ENCODE measurements at regions not wholly inside any gene's neighbourhood (a gene's known extent, or its start where the extent isn't known, plus 50 kb on each side); places are given as distances from the start of the nearest gene placed in this dataset.

DNA sequence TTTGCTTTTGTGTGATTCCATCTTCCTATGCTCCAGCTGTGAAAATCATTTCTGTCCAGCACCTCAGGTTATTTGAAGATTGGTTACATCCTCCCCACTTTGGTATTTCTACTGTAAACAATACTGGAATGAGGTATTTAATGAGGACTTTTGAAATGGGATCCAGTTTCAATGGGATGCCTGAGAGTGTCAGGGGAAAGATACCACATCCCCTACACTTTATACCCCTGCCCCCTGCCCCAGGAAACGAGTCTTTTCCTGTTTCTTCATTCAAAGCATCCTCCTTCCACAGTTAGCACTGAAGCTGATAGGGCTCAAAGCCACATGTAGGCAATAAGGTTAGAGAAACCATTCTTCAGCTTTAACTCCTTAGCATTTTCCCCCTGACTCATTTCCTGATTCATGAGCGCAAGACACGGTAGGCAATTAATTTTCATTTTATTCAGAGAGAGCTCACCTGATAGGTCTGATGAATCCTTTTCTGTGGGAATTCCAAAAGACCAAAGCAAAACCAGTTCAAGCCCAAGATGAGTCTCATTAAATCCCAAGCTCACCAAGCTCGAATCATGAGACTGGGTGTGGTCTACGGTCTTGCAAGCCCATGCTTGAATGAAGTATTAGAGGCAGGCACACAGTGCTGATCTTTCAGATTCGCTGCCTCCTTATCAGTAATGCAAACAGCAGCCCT, 143.6 kb upstream of the CRY1 start:
- POLR2A ChIA-PET, result no interaction called here
- Histone ChIP-seq H3K4me3 (replicated peaks in 1 of 3; ENCODE audit: insufficient read depth in 1 of 3, low read depth in 1 of 3, low read length in 3 of 3) (no peak overlapping the region), H3K9ac (replicated peaks; ENCODE audit: extremely low read depth, insufficient read depth, low read length) (no peak overlapping the region), H3K9me3 (replicated peaks; ENCODE audit: control insufficient read depth, insufficient read depth, low read length) (no peaks in the 10 kb centered on the region), H3K79me2 (ENCODE audit: control insufficient read depth, insufficient read depth, low read length) (no peaks in the 10 kb centered on the region), H3K4me2 (ENCODE audit: insufficient read depth, low read length) (peak overlapping the region; percentile 1), H3K27ac (ENCODE audit: insufficient read depth, low read depth, low read length) (no peak overlapping the region), H4K20me1 (replicated peaks; ENCODE audit: control insufficient read depth, extremely low read depth, insufficient read depth, low read length) (no peaks in the 10 kb centered on the region), H3K9me1 (replicated peaks; ENCODE audit: control insufficient read depth, extremely low read depth, insufficient read depth, low read length) (no peaks in the 10 kb centered on the region), H3K27me3 (ENCODE audit: control insufficient read depth in 2 of 2, insufficient read depth in 2 of 2, low read length in 2 of 2) (peaks cover 3% of the 10 kb centered on the region in 2 experiments), H3K36me3 (ENCODE audit: control insufficient read depth in 2 of 2, extremely low read depth in 1 of 2, insufficient read depth in 2 of 2, low read length in 2 of 2) (no peaks in the 10 kb centered on the region), H2AFZ (ENCODE audit: low read depth, low read length) (no peak overlapping the region), H3K4me1 (ENCODE audit: control insufficient read depth, extremely low read depth, insufficient read depth, low read length) (peaks cover 12% of the 10 kb centered on the region)
- peak; percentile 37 for DNase-seq (ENCODE audit: low read depth, low spot score)
- BruUV-seq (replicated peaks), result no TSS peak
- TF ChIP-seq GATA2 (IDR thresholded peaks at IDR 0.05; ENCODE audit: insufficient read depth, insufficient read length, low read depth, low read length) (no peak), FOS (IDR thresholded peaks at IDR 0.05; ENCODE audit: borderline replicate concordance, insufficient read depth, low read length) (peak; percentile 42)
- CTCF ChIA-PET, result interaction anchor here (0.7 to 1.1 kb wide), 2 partner anchors 9 to 105 kb away, joined by 3 read pairs; no protein-coding TSS in a partner anchor
- dilution Hi-C loops (cut with MboI; ENCODE audit: extremely low pct_ligation_motif_present, low sequenced_read_pairs), result no loop called here
- FAIRE-seq, result no peak
- intact Hi-C loops (cut with micrococcal nuclease), result no loop called here

DNA sequence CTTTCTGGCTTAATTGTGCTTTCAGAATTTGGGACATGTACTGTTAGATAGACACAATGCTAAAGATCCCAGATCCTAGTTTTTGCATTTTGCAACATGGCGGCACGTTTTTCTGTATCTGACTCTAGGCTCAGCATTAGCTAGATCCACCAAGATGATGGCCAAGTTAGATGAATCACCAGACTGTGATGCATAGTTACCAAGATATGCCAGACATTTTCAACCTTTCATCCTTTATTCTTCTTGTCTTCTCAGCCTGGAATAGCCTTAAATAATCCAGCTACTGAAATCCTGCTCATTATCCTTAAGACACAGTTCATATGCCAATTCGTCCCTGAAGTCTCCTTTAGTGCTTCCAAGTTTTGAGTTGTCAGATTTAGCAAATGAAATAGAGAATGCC, 144.9 kb upstream of the CRY1 start:
- H3K27ac ChIP-seq (ENCODE audit: insufficient read depth, low read depth, low read length), result no peak overlapping the region
- no peaks in the 10 kb centered on the region for H4K20me1 ChIP-seq (replicated peaks; ENCODE audit: control insufficient read depth, extremely low read depth, insufficient read depth, low read length)
- intact Hi-C loops (cut with micrococcal nuclease), result no loop called here
- H3K4me2 ChIP-seq (ENCODE audit: insufficient read depth, low read length), result no peak overlapping the region
- no peak overlapping the region for H3K4me3 ChIP-seq (replicated peaks in 1 of 3; ENCODE audit: insufficient read depth in 1 of 3, low read depth in 1 of 3, low read length in 3 of 3)
- H3K4me1 ChIP-seq (ENCODE audit: control insufficient read depth, extremely low read depth, insufficient read depth, low read length), result peaks cover 12% of the 10 kb centered on the region
- POLR2A ChIA-PET, result no interaction called here
- H3K27me3 ChIP-seq (ENCODE audit: control insufficient read depth in 2 of 2, insufficient read depth in 2 of 2, low read length in 2 of 2), result peaks cover 3% of the 10 kb centered on the region in 2 experiments
- no peaks in the 10 kb centered on the region for H3K9me3 ChIP-seq (replicated peaks; ENCODE audit: control insufficient read depth, insufficient read depth, low read length)
- H3K36me3 ChIP-seq (ENCODE audit: control insufficient read depth in 2 of 2, extremely low read depth in 1 of 2, insufficient read depth in 2 of 2, low read length in 2 of 2), result no peaks in the 10 kb centered on the region
- no peak overlapping the region for H2AFZ ChIP-seq (ENCODE audit: low read depth, low read length)
- H3K79me2 ChIP-seq (ENCODE audit: control insufficient read depth, insufficient read depth, low read length), result no peaks in the 10 kb centered on the region
- H3K9me1 ChIP-seq (replicated peaks; ENCODE audit: control insufficient read depth, extremely low read depth, insufficient read depth, low read length), result no peaks in the 10 kb centered on the region
- dilution Hi-C loops (cut with MboI; ENCODE audit: extremely low pct_ligation_motif_present, low sequenced_read_pairs), result no loop called here
- H3K9ac ChIP-seq (replicated peaks; ENCODE audit: extremely low read depth, insufficient read depth, low read length), result no peak overlapping the region
- BruUV-seq (replicated peaks), result no TSS peak
- no peak for TF ChIP-seq MYC (IDR thresholded peaks at IDR 0.05; ENCODE audit: low read depth, low read length)
- no peak for TF ChIP-seq POLR2A (IDR thresholded peaks at IDR 0.05; ENCODE audit: low read depth, low read length)
- no peak for TF ChIP-seq POLR2AphosphoS5 (IDR thresholded peaks at IDR 0.05; ENCODE audit: insufficient read depth, low read depth, low read length)
- TF ChIP-seq GATA2 (IDR thresholded peaks at IDR 0.05; ENCODE audit: insufficient read depth, insufficient read length, low read depth, low read length), result no peak
- TF ChIP-seq, protein P1, sequence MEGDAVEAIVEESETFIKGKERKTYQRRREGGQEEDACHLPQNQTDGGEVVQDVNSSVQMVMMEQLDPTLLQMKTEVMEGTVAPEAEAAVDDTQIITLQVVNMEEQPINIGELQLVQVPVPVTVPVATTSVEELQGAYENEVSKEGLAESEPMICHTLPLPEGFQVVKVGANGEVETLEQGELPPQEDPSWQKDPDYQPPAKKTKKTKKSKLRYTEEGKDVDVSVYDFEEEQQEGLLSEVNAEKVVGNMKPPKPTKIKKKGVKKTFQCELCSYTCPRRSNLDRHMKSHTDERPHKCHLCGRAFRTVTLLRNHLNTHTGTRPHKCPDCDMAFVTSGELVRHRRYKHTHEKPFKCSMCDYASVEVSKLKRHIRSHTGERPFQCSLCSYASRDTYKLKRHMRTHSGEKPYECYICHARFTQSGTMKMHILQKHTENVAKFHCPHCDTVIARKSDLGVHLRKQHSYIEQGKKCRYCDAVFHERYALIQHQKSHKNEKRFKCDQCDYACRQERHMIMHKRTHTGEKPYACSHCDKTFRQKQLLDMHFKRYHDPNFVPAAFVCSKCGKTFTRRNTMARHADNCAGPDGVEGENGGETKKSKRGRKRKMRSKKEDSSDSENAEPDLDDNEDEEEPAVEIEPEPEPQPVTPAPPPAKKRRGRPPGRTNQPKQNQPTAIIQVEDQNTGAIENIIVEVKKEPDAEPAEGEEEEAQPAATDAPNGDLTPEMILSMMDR (IDR thresholded peaks at IDR 0.05; ENCODE audit: extremely low read depth in 1 of 2, insufficient read depth in 1 of 2, low read depth in 1 of 2, low read length in 2 of 2), result no peak
- no peak for TF ChIP-seq FOS (IDR thresholded peaks at IDR 0.05; ENCODE audit: borderline replicate concordance, insufficient read depth, low read length)
- no peak for TF ChIP-seq EZH2 (IDR thresholded peaks at IDR 0.05; ENCODE audit: borderline replicate concordance, low read depth, low read length, severe bottlenecking)
- TF ChIP-seq, protein P2, sequence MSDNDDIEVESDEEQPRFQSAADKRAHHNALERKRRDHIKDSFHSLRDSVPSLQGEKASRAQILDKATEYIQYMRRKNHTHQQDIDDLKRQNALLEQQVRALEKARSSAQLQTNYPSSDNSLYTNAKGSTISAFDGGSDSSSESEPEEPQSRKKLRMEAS (IDR thresholded peaks at IDR 0.05; ENCODE audit: insufficient read depth, insufficient read length), result no peak
- no peak for TF ChIP-seq JUN (IDR thresholded peaks at IDR 0.05; ENCODE audit: borderline replicate concordance, insufficient read depth, insufficient read length, low read depth)
- FAIRE-seq (no peak), DNase-seq (ENCODE audit: low read depth, low spot score) (no peak)
- CTCF ChIA-PET, result no interaction called here
